ENCODE measurements at regions not wholly inside any gene's neighbourhood (a gene's known extent, or its start where the extent isn't known, plus 50 kb on each side); places are given as distances from the start of the nearest gene placed in this dataset.

GRCh38 chr11:116424615-116425261, 348.0 kb downstream of the BUD13 start (continued):
- TF ChIP-seq REST (IDR thresholded peaks at IDR 0.05; ENCODE audit: borderline replicate concordance in 1 of 2, low read depth in 1 of 2, low read length in 2 of 2) = 0 out of 4 replicates have a peak, but pooled peaks of 1 of the 2 experiments have one; percentile 20
- TF ChIP-seq NBN (conservative IDR thresholded peaks at IDR 0.05) = no peak
- no peak for TF ChIP-seq ZNF232 (CRISPR knock-in tag; IDR thresholded peaks at IDR 0.05; ENCODE audit: borderline replicate concordance)
- TF ChIP-seq SP4 (CRISPR knock-in tag; IDR thresholded peaks at IDR 0.05) = no peak
- TF ChIP-seq ZNF274 (CRISPR knock-in tag; IDR thresholded peaks at IDR 0.05) = no peak
- TF ChIP-seq SIX1 (CRISPR knock-in tag; IDR thresholded peaks at IDR 0.05; ENCODE audit: borderline replicate concordance) = no peak
- TF ChIP-seq NRL (CRISPR knock-in tag; IDR thresholded peaks at IDR 0.05; ENCODE audit: borderline replicate concordance) = no peak
- no peak for TF ChIP-seq ZKSCAN5 (CRISPR knock-in tag; IDR thresholded peaks at IDR 0.05)
- TF ChIP-seq GMEB1 (CRISPR knock-in tag; IDR thresholded peaks at IDR 0.05; ENCODE audit: borderline replicate concordance) = no peak
- TF ChIP-seq TFE3 (CRISPR knock-in tag; IDR thresholded peaks at IDR 0.05) = peak; percentile 83
- TF ChIP-seq ZNF260 (CRISPR knock-in tag; IDR thresholded peaks at IDR 0.05; ENCODE audit: borderline replicate concordance, low read depth) = no peak
- no peak for TF ChIP-seq CEBPZ (IDR thresholded peaks at IDR 0.05; ENCODE audit: low read length)
- no peak for TF ChIP-seq ZSCAN22 (CRISPR knock-in tag; IDR thresholded peaks at IDR 0.05)
- TF ChIP-seq FOXP1 (IDR thresholded peaks at IDR 0.05) = no peak
- peak; percentile 37; the same call in 1 of the 2 replicates for TF ChIP-seq FOXP1 (CRISPR knock-in tag; IDR thresholded peaks at IDR 0.05)
- TF ChIP-seq ZBTB34 (CRISPR knock-in tag; IDR thresholded peaks at IDR 0.05) = no peak
- TF ChIP-seq ZSCAN12 (CRISPR knock-in tag; IDR thresholded peaks at IDR 0.05) = no peak
- TF ChIP-seq KAT8 (CRISPR knock-in tag; IDR thresholded peaks at IDR 0.05) = peak; percentile 59; the same call in 1 of the 2 replicates

Data from HepG2 (cell line).